Fibroblast of skin of right biceps (primary cell): ENCODE measurements at regions not wholly inside any gene's neighbourhood (a gene's known extent, or its start where the extent isn't known, plus 50 kb on each side); places are given as distances from the start of the nearest gene placed in this dataset.

ENCODE experiments used
- DNase-seq: peaks from one replicate; pipeline ENCODE4 v3.0.0-alpha.2; 2013

DNA sequence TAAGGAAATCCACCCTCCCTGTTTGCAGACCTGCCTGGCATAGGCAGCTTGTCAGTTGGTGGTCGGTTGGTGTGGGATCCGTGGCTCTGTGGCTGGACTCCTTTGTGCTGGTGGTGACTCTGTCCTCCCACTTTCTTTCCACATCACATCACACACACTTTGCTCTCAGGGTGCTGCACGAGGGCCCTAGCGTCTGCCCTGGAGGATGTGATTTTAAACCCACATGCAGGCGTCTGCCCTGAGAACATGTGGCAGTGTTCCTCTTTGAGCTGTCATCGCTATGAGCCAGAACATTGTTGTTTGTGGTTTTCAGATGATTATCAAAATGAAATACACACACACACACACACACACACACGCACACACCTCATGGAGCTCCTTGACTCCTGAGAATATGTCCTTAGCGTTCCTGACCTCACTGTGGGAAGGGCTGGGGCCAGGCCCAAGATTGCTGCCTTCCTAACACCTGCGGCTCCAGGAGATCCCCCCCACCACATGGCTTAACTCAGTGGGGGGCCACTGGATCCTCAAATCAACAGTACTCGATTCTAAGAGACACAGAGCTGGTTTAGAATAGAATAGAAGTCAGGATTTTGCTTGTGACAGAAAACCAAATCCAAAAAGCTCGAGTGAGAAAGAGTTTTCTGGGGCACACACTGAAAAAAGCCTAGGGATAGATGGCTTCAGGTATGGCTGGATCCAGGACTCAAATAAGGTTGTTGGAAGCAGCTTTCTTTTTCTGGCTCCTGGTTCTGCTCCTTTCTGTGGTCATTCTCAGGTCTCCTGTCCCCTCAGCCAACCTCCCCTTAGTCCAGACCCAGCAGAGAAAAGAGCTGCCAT is 54.8 kb downstream of the RTP5 start:
- DNase-seq, result peak; percentile 18

DNA sequence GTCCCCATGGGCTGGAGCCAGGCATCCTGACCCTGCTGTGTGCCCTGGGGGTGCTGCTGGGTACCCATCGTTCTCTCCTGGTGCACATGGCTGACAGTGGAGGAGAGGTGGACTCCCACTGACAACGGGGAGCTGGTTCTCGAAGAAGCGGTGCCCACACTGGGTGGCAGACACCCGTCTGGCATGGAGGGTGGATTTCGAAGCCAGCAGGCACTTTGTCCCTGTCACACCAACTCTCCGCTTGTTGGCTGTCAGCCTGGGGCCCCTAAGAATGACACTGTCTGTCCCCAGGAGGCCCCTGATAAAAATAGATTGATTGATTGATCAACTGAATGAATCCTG is 55.4 kb downstream of the RTP5 start:
- DNase-seq, result no peak

DNA sequence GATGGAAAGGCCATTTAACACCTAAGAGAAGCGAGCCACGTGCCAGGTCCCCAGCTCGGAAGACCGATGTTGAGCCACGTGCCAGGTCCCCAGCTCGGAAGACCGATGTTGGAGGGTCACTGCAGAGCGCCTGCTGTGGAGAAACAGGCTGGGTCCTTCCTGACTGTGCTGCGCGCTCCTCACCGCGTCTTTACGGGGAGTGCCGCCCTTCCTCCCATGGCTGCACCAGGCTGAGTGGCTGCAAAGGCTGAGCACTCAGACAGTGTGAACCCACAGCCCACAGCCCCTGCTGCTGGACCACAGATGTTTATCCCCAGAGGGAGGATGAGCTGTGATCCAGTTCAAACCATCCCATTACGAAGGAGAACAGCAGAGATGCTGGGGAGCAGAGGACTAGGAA is 55.7 kb downstream of the RTP5 start:
- no peak for DNase-seq

DNA sequence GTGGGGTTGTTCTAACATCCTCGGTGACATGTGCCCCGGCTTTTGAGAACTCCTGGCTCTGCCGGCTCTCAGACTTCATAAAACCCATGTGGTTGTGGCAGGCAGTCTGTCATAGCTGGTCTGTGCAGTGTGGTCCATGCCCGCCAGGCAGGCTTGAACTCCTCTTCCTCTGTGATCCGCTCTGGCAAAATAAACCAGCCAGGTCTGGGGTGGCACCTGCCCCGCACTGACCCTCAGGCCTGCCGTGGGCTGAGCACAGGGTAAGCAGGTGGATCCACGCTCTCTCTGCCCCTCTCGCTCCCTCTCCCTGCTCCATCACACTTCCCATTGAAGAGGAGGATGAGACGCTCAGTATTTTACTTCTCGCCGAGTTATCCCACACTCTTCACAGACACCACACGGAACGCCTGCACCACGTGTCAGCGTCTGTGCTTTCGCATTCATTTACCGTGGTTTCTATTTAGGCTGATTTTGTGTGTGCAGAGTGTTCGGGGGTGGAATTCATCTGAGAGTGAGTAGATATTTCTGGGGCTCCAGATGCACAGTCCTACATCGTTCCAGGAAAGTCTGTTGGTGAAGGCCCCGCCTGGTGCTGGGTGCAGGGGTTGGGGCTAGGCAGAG is 56.4 kb downstream of the RTP5 start:
- DNase-seq, result no peak

DNA sequence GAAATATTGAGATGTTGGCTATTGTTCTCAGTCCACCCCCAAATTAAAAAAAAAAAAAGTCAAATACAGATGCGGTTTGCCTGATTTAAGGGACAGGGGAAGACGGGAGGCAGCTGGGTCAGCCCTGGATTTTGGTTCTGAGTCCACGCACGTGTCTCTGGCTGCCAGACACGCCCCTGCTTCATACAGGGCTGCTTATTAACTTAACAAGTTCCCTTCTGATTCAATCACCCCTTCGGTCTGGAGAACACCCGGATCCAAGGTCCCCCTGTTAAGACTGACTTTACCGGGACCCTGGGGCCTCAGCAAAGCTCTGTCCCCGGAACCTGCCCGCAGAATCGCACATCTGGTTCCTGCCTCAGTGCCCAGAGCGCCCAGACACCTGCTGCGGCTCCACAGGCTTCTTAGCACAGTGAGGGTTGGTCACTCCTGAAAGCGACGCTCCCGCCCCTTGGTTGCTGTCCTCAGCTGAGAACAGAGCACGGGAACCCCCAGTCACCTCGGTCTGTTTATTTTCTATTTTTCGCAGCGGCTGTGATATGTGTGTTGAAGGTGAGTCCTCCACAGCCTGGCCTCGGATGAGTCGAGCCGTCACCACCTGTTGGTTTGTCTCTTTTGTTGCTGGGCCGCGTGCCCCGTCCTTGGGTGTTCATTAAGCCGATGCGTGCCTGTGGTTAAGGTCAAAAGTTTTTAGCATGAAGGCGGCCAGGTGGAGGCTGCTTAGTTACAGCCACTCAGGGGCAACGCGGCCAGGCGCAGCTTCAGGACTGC is 57.2 kb downstream of the RTP5 start:
- DNase-seq, result no peak

DNA sequence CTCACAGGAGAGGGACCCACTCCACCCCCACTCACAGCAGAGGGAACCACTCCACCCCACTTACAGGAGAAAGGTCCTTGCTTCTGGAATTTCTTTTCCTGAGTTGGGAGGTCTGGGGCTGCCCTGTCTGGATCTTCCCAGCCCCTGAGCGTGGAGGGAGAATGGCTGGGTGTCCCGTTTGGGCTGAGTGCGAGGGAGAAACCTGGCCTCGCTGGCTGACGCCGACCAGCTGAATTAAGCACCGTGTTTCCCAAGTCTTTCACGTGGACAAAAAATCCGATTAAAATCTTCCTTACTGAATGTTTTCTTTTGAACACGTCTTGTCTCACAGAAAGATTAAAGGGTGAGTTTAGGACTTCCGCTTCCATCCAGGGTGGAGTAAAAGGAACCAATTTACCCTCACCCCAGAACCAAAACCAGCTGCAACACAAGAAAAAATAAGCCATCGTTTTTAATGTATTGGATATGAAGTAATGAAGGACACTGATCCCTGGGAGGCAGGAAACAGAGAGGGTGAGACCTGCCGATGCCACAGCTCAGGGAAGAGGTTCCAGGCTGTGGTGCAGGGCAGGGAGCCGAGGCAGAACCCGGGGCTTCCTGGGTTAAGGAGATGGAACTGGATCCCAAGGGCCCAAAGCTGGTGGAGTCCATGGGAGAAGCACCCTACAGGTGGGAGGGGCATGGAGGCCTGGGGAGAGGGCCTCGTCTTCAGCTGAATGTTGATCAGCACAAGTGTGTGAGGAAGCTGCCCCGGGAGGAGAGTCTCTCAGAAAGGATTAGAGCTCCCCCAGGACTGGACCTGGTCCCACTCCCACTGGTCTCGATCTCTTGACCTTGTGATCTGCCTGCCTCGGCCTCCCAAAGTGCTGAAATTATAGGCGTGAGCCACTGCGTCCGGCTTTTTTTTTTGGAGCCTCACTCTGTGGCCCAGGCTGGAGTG is 60.3 kb downstream of the RTP5 start:
- DNase-seq, result no peak

DNA sequence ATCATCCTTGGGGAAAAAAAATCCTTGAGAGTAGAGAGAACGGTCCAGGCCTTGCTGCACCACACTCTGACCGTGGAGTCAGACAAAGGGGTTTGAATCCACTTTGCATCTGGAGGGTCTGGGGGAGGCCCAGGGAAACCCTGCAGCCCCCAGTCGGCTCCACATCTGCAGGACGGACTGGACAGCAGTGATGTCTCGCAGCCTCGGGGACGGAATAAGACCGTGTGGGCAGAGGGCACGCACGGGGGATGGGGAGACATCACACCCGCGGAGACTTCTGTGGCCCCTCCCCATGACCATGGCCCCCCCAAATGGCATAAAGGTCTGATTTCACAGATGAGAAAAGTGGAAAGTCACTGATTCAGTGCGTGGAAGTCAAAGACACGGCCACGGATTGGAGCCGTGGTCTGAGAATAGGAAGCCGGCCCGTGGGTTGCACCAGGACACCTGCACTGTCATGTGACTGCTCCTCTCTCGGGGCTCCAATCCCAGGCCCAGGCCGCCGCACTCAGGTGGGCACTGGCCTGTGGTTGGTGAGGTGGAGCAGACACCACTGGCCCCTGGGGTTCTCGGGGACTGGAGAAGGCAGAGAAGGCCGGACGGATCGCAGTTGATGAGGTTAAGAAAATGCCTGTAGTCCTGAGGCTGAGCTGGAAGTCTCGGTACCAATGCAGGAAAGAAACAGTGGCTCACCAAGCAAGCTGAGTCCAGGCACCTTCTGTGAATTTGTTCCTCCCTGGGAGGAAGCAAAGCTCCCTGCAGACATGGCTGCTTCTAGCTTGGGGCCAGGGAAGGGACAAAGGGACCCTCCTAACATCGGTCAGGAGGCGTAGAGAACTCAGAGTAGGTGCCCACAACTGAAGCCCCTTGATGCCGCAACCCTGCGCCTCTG is 61.8 kb downstream of the RTP5 start:
- no peak for DNase-seq

DNA sequence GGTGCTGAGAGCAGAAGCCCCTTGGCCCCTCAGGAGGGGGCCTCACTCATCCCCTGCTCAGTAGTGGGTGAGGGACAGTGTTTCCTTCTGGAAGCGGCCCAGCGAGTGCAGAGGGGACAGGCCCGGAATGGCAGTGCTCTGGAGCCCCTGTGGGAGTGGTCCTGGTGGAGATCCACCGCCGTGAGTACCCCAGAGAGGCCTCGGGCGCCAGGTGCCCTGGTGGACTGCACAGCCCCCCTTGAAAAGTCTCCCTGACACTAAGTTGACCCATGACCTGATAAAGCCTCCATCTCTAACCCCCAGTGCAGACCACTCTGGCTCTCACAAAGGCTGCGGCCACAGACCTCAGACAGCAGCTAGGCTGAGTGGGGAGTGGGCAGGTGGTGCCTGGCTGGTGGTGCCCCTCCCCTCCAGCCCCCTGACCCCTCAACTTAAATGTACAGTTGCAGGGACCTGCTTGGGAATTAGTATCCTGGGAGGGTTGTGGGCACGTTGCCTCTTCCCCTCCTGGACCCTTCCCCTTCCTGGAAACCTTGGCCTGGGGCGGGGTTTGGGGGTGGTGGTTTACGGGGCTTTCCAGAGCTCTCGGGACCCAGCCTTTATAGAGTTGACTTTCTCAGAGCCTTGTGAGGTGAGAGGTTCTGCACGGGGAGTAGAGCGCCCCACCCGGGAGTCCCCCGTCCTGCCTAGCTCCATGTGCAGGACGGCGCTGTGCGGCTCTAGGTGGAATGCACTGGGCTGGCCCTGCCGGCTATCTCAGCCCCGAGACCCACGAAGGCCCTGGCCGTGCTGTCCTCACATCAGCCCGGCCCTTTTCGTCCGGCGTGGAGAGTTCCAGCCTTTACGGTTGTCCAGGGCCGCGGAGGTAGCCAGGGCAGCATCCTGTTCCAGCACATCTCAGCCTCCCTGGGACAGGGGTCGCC is 62.7 kb downstream of the RTP5 start:
- no peak for DNase-seq

DNA sequence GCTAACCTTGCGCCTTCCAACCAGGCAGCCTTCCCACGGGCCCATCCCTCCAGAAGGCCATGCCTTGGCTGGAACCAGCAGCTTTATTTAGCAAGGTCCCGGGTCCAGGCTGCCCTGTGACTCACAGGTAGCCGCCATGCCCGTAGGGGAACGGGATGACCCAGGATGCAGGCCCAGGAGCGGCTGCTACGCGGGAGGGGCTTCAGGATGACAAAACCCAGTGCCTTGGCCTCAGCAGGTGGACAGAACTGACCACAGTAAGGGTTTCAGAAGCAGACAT is 63.3 kb downstream of the RTP5 start:
- DNase-seq, result no peak

DNA sequence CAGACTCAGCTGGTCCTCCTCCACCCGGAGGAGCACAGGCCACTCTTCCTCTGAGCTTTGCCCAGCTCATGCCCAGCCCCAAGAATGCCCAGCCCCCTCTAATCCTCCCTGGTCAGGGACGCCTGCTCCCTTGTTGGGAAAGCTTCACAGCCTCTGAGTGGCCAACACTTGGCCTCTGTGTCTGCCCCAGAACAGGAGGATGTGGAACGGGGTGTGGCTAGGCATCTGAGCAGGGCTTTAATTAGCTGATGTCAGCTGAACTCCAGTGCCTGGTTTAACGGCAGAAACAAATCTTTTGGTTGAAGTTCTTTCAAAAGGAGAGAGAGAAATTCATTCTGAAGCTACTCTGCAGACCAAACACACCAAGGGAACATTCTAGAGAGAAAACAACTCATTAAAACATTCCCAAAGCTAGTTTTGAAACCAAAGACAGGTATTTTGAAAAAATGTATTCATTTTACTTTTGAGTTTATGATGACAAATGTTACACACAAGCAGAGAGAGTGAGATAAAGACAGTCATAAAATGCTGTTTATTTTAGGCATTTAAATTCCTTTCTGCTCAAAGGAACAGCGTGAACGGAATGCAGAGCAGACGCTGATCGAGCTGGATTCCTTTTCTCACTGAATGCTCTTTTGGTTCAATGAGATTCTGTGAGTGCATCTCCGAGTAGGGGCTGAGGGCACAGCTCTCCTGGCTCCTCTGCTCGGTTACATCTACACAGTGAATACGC is 63.8 kb downstream of the RTP5 start:
- peak; percentile 23 for DNase-seq

DNA sequence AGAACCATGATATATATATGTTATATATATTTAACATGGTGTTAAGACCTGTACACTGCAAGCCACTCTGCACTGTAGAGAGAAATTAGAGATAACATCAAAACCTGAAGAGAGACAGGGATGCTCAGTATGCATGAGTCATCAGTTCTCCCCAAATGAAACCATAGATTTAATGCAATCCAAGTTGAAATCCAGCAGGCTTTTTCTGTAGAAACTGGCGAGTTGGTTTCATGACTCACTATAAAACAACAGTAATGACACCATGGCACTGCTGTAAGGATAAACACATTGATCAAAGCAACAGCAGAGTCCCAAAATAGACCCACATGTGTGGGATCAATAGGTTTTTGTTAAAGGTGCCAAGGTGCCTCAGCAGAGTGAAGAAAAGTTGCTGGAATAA is 65.8 kb downstream of the RTP5 start:
- peak; percentile 86 for DNase-seq

DNA sequence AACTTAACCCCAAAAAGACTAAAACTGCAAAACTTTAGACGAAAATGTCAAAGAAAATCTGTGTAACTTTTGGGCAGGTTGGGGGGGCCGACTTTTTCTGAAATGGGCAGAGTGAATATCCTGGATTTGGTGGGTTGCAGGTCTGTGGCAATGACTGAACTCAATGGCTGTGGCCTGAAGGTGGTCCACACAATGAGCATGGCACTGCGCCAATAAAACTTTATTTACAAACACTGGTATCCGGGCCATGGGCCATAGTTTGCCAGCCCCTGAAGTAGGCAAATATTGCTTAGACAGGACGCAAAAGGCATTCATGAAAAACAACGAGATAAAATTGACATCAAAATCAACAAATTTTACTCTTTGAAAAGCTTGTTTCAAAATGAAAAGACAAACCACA is 66.2 kb downstream of the RTP5 start:
- DNase-seq, result no peak

DNA sequence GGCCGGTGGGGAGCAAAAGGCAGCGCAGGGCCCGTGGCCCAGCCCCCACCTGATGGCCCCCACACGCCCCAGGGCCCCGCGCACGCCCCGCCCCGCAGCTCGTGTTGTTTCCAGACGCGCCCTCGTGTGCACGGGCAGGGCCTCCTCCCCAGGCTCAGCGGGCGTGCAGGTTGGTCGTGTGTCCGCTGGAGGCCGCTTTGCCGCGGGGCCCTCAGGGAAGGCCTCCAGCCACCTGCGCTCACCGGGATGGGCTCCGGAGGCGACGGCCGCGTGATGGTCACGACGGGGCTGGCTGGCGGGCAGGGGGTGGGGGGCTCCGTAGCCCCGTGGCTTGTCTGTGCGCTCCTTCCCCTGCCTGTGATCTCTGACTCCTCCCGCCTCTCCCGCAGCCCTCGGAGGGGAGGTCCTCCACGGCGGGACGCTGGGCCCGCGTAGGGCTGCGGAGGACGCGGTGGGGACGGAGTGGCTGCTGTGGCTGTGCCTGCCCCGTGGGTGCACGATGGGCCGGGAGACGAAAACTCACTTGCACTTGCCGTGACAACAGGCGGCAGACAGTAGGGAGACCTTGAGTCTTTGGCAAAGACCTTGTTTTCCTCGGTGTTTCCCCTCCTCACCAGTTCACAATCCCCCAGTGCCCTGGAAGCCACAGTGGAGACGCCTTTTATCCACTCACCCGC is 67.1 kb downstream of the RTP5 start:
- DNase-seq, result no peak

DNA sequence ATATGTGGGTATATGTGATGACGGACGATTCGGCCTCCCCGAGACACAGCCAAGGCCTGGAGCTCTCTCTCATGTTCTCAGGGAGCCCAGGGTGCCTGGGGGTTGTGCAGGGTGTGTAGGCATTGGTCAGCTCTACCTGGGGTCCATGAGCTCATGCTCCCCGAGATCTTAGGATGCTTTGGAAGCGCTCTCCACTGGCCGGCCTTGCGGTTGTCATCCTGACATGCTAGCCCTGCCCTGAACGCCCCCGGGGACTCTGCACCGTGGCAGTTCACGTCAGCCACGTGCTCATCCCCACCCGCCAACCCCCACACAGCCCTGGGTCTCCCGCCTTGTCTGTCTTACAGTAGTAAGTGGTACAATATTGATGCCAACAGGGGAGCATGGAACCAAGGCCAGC is 67.8 kb downstream of the RTP5 start:
- no peak for DNase-seq

DNA sequence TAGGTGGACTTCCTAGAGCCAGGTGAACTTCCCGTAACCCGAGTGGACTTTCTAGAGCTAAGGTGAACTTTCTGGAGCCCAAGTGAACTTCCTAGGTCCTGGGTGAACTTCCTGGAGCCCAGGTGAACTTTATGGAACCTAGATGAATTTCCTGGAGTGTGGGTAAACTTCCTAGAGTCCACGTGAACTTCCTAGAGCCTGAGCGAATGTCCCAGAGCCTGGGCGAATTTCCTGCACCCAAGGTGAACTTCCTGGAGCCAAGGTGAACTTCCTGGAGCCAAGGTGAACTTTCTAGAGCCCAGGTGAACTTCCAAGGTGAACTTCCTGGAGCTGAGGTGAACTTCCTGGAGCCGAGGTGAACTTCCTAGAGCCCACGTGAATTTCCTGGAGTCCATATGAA is 70.0 kb downstream of the RTP5 start:
- no peak for DNase-seq

DNA sequence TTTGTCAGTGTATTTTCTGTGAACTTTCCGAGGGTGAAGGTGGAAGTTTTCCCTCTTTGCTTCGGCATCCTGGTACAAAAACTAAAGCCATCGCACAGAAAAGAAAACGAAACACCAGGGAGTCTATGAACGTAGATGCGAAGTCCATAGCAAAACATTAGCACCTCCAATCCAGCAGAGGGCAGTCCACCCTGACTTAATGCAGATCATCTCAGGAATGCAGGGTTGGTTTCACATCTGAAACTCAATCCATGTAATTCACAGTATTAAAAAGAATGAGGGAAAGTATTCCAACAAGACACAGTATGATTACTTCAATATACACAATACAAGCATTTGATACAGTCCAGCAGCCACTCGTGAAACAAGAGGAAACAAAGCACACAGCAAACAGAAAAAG is 70.8 kb downstream of the RTP5 start:
- DNase-seq, result no peak

DNA sequence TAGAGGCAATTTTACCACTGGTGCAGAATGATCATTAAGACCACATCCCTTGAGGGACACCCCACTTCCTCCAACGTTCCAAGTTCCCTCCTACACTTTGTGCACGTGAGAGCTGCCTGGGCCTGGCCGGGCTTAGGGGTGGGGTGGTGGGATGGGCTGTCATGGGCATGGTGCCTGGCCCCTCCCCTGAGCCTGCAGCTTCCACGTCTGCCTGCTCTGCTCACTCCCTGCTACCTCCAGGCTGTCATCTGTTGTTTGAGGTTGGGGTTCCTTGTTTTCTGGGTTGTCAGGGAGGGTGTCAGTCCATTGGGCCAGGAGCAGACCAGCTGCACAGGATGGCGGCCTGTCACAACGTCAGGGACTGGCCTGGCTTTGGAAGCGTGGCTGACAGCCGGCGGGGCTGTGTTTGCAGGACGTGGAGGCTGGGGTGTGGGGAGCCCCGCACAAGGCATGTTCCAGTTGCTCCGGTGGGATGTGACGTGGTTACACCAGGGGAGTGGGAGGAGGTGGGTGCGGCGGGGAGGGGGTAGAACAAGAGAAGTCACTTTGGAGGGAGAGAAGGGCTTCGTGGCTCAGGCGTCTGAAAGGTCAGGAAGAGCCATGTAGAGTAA is 72.3 kb downstream of the RTP5 start:
- DNase-seq, result no peak

DNA sequence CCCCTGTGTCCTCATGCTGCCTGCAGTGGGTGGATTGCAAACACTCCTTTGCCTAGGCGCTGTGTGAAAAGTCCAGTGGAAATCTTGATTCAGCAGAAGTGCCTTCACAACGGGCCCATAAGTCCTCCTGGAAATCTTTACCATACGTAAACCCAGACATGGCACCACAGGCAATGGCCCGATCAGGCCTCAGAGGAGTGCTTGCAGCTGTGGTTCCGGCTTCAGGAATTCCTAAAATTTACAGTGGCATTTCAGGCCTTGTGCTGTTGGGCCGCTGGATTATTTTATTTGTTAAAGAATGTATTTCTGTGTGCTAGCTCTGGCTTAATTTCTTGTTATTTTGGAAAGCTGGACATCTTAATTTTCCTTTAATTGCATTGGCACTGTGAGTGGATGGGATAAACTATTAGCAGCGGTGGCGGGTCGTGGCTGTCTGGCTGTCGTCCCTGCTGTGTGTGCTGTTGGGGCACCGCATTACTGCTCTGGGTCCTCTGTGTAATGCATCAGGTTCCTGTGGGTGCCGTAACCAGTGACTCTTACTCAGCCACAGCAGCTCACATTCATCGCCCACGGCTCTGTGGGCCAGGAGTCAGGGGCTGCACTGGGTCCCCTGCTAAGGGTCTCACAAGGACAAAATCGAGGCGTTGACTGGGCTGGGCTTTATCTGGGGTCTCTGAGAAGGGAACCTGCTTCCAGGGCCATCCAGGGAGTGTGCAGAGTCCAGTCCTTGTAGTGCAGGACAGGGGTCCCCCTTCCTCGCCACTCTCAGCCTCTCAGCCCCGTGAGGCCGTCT is 73.1 kb downstream of the RTP5 start:
- DNase-seq, result no peak
